HCT116 (cell line): ENCODE measurements at regions not wholly inside any gene's neighbourhood (a gene's known extent, or its start where the extent isn't known, plus 50 kb on each side); places are given as distances from the start of the nearest gene placed in this dataset.

Experiments used
- ATAC-seq: fragments of 200-7000 bp; cut with Tn5 transposase; 2 replicates; pipeline ENCODE4 v1.9.1; 2020; ENCODE audit warnings: mild to moderate bottlenecking, moderate library complexity
- BruUV-seq: library from RNA; stranded (reverse); fragments of 400-500 nt; replicated peaks from 2 replicates; lab custom pipeline; 2021; lab: Mats Ljungman, UMichigan
- CTCF ChIA-PET: fragments of 300-600 bp; sonication (Branson Sonifier 250); formaldehyde crosslinking; loops from one replicate; lab custom pipeline; 2021; ENCODE audit warnings: antibody characterized with exemption; lab: Charles Lee
- POLR2A ChIA-PET: fragments of 300-600, 350-600 bp; sonication (Branson Sonifier 250); formaldehyde crosslinking; loops from one replicate; lab custom pipeline; 2021; ENCODE audit warnings: antibody characterized with exemption; lab: Charles Lee
- RAD21 ChIA-PET, 2 experiments: fragments of 300-600 bp; sonication (Branson Sonifier 250); formaldehyde crosslinking; loops; one replicate each; lab custom pipeline; 2023; ENCODE audit warnings: low total read pairs in 2 of 2; ENCODE audit not compliant: uncharacterized antibody in 2 of 2, unreplicated experiment in 2 of 2, low non-redundant PET in 1 of 2; lab: Charles Lee
- DNase-seq: peaks from one replicate; pipeline ENCODE4 v3.0.0-alpha.2; 2010; ENCODE audit warnings: low read depth, low spot score
- H2AFZ ChIP-seq: fragments of 200-600 bp; shearing (Covaris generic), sonication (generic); 2 replicates; pipeline ENCODE4 v1.6.1; 2017; ENCODE audit warnings: low read depth, mixed run types, mixed read lengths, antibody characterized with exemption, low read length; ENCODE audit not compliant: poor library complexity, severe bottlenecking
- H3K27ac ChIP-seq: 2 replicates; pipeline ENCODE4 v1.5.1; 2012; ENCODE audit warnings: low read depth, low read length
- H3K27me3 ChIP-seq: fragments of 200-600 bp; sonication (generic); 2 replicates; pipeline ENCODE4 v1.6.1; 2016; ENCODE audit warnings: mixed run types, low read length, mixed read lengths; ENCODE audit not compliant: insufficient read depth
- H3K36me3 ChIP-seq, 2 experiments: fragments of 200-500 bp in 1 of 2; fragments of 200-600 bp in 1 of 2; sonication (Bioruptor generic) in 1 of 2; sonication (generic) in 1 of 2; 2 replicates each; pipeline versions ENCODE4 v1.5.1 to v1.6.1; 2014 to 2016; ENCODE audit warnings: low read length in 2 of 2, inconsistent platforms in 1 of 2, mixed read lengths in 1 of 2, mixed run types in 1 of 2; ENCODE audit not compliant: insufficient read depth in 2 of 2, control insufficient read depth in 1 of 2
- H3K4me1 ChIP-seq, 2 experiments: fragments of 200-600 bp in 1 of 2; sonication (generic) in 1 of 2; 2 replicates each; pipeline versions ENCODE4 v1.5.1 to v1.6.1; 2012 to 2017; ENCODE audit warnings: low read length in 2 of 2, inconsistent platforms in 1 of 2, mild to moderate bottlenecking in 1 of 2, mixed read lengths in 1 of 2, mixed run types in 1 of 2, moderate library complexity in 1 of 2; ENCODE audit not compliant: insufficient read depth in 2 of 2, control insufficient read depth in 1 of 2
- H3K4me2 ChIP-seq: fragments of 200-600 bp; sonication (generic); 2 replicates; pipeline ENCODE4 v1.6.1; 2017; ENCODE audit warnings: mixed run types, low read length, mixed read lengths
- H3K4me3 ChIP-seq, 2 experiments: fragments of 200-600 bp in 1 of 2; sonication (generic) in 1 of 2; replicated peaks in 1 of 2; 2 replicates each; pipeline ENCODE4 v1.5.1; 2011 to 2016; ENCODE audit warnings: low read length in 2 of 2, control low read depth in 1 of 2, low read depth in 1 of 2, mild to moderate bottlenecking in 1 of 2, mixed read lengths in 1 of 2, mixed run types in 1 of 2
- H3K79me2 ChIP-seq: fragments of 200-600 bp; sonication (generic); 2 replicates; pipeline ENCODE4 v1.6.1; 2017; ENCODE audit warnings: mild to moderate bottlenecking, mixed run types, low read length, moderate library complexity, mixed read lengths; ENCODE audit not compliant: insufficient read depth
- H3K9ac ChIP-seq: fragments of 200-600 bp; sonication (generic); 2 replicates; pipeline ENCODE4 v1.6.1; 2016; ENCODE audit warnings: low read length, mixed read lengths
- H3K9me2 ChIP-seq: fragments of 200-600 bp; sonication (generic), shearing (Covaris generic); 2 replicates; pipeline ENCODE4 v1.6.1; 2017; ENCODE audit warnings: mixed run types, mild to moderate bottlenecking, moderate library complexity; ENCODE audit not compliant: insufficient read depth
- H3K9me3 ChIP-seq, 2 experiments: fragments of 200-500 bp in 1 of 2; fragments of 200-600 bp in 1 of 2; sonication (Bioruptor generic) in 1 of 2; sonication (generic) in 1 of 2; 2 replicates each; pipeline ENCODE4 v1.6.1; 2014 to 2017; ENCODE audit warnings: low read length in 2 of 2, mixed read lengths in 2 of 2, inconsistent platforms in 1 of 2, low read depth in 1 of 2, mild to moderate bottlenecking in 1 of 2, mixed run types in 1 of 2, moderate library complexity in 1 of 2; ENCODE audit not compliant: control insufficient read depth in 1 of 2, insufficient read depth in 1 of 2
- H4K20me1 ChIP-seq: fragments of 200-600 bp; sonication (generic), shearing (Covaris generic); 2 replicates; pipeline ENCODE4 v1.6.1; 2017; ENCODE audit warnings: mixed run types, mild to moderate bottlenecking, moderate library complexity; ENCODE audit not compliant: insufficient read depth
- CEBPB ChIP-seq: IDR thresholded peaks from 2 replicates; pipeline ENCODE4 v1.6.1; 2012; ENCODE audit warnings: low read depth
- CTCF ChIP-seq, 3 experiments: fragments of 200-600 bp in 1 of 3; sonication (generic) in 1 of 3; IDR thresholded peaks in 2 of 3; conservative IDR thresholded peaks in 1 of 3; 2 replicates each; pipeline ENCODE4 v1.5.1; 2012 to 2017; ENCODE audit warnings: low read depth in 2 of 3, low read length in 2 of 3, antibody characterized with exemption in 1 of 3, borderline replicate concordance in 1 of 3, control low read depth in 1 of 3, mild to moderate bottlenecking in 1 of 3, mixed read lengths in 1 of 3, mixed run types in 1 of 3, moderate library complexity in 1 of 3; ENCODE audit not compliant: insufficient read depth in 1 of 3
- FOSL1 ChIP-seq: IDR thresholded peaks from 2 replicates; pipeline ENCODE4 v1.6.1; 2012; ENCODE audit warnings: low read depth
- JUND ChIP-seq: IDR thresholded peaks from 2 replicates; pipeline ENCODE4 v1.6.1; 2012
- MAX ChIP-seq: IDR thresholded peaks from 2 replicates; pipeline ENCODE4 v1.6.1; 2012
- POLR2A ChIP-seq: IDR thresholded peaks from 2 replicates; pipeline ENCODE4 v1.7.0; 2011; ENCODE audit warnings: borderline replicate concordance; ENCODE audit not compliant: insufficient read depth, insufficient read length; ENCODE audit errors: extremely low read depth
- POLR2AphosphoS5 ChIP-seq: IDR thresholded peaks from 2 replicates; pipeline ENCODE4 v1.6.1; 2011; ENCODE audit warnings: mild to moderate bottlenecking, low read depth, low read length, moderate library complexity
- RAD21 ChIP-seq: IDR thresholded peaks from 2 replicates; pipeline ENCODE4 v1.6.1; 2012; ENCODE audit warnings: low read depth, mild to moderate bottlenecking
- SRF ChIP-seq: IDR thresholded peaks from 2 replicates; pipeline ENCODE4 v1.6.1; 2012; ENCODE audit warnings: low read depth
- ZBTB33 ChIP-seq: IDR thresholded peaks from 2 replicates; pipeline ENCODE4 v1.6.1; 2011; ENCODE audit warnings: mild to moderate bottlenecking, low read length, moderate library complexity; ENCODE audit not compliant: insufficient replicate concordance; ENCODE audit errors: extremely low read depth
- ZFX ChIP-seq: fragments of 450-650 bp; IDR thresholded peaks from 2 replicates; pipeline ENCODE4 v1.6.1; 2017
- intact Hi-C: fragments of 100-400 bp; cut with micrococcal nuclease; formaldehyde crosslinking; loops from 2 replicates; pipeline ENCODE4 v1.10.0; 2022

- no peak for TF ChIP-seq RAD21
- no peak for TF ChIP-seq ZBTB33
- TF ChIP-seq MAX = no peak
- TF ChIP-seq FOSL1 = no peak
- TF ChIP-seq POLR2AphosphoS5 = no peak
- no peak for TF ChIP-seq POLR2A
- TF ChIP-seq ZFX = no peak
- no peak for TF ChIP-seq JUND
- POLR2A ChIA-PET = no interaction called here
- no peak overlapping the region for H3K4me2 ChIP-seq
Measured at GRCh38 chr7:81525841-81526240, 244.0 kb downstream of the HGF start.

GRCh38 chr7:81519886-81520285 lies 250.0 kb downstream of the HGF start:
- Histone ChIP-seq H3K9me2 (0 out of 2 replicates have a peak, but pooled peaks cover 3% of the 10 kb centered on the region), H3K27ac (no peak overlapping the region), H3K9me3 (no peaks in the 10 kb centered on the region), H3K27me3 (no peaks in the 10 kb centered on the region), H3K4me3 (no peak overlapping the region), H3K79me2 (no peaks in the 10 kb centered on the region), H3K9ac (no peak overlapping the region), H4K20me1 (no peaks in the 10 kb centered on the region), H3K4me1 (no peaks in the 10 kb centered on the region), H3K36me3 (no peaks in the 10 kb centered on the region), H3K4me2 (no peak overlapping the region), H2AFZ (no peak overlapping the region)
- BruUV-seq = no TSS peak
- CTCF ChIA-PET = no interaction called here
- POLR2A ChIA-PET = no interaction called here
- no peak for ATAC-seq
- RAD21 ChIA-PET = no interaction called here
- DNase-seq = no peak
- intact Hi-C loops = no loop called here
- no peak for TF ChIP-seq CEBPB
- no peak for TF ChIP-seq SRF
- TF ChIP-seq POLR2AphosphoS5 = no peak
- no peak for TF ChIP-seq POLR2A
- no peak for TF ChIP-seq CTCF (IDR thresholded peaks at IDR 0.05 in 2 of 3, conservative IDR thresholded peaks at IDR 0.05 in 1 of 3; ENCODE audit: borderline replicate concordance in 1 of 3, insufficient read depth in 1 of 3, low read depth in 2 of 3, low read length in 2 of 3)

More at GRCh38 chr7:81525841-81526240, 244.0 kb downstream of the HGF start:
- H3K4me3 ChIP-seq = no peak overlapping the region
- no peaks in the 10 kb centered on the region for H3K27me3 ChIP-seq
- ChIA-PET CTCF (interaction anchor here (1.0 kb wide), 1 partner anchor 11 kb away, joined by 3 read pairs; no protein-coding TSS in a partner anchor), RAD21 (no interaction called here)
- no peaks in the 10 kb centered on the region for H3K9me2 ChIP-seq
- DNase-seq (no peak), ATAC-seq (no peak)
- no TSS peak for BruUV-seq
- no peak overlapping the region for H3K27ac ChIP-seq
- H3K4me1 ChIP-seq = no peaks in the 10 kb centered on the region
- no peak overlapping the region for H3K9ac ChIP-seq
- no peaks in the 10 kb centered on the region for H3K9me3 ChIP-seq
- peak overlapping the region; percentile 39 for H2AFZ ChIP-seq
- H3K36me3 ChIP-seq = no peaks in the 10 kb centered on the region
- intact Hi-C loops = no loop called here
- H4K20me1 ChIP-seq = no peaks in the 10 kb centered on the region
- no peaks in the 10 kb centered on the region for H3K79me2 ChIP-seq
